Gastroesophageal sphincter (tissue), 4 donors: ENCODE measurements at regions not wholly inside any gene's neighbourhood (a gene's known extent, or its start where the extent isn't known, plus 50 kb on each side); places are given as distances from the start of the nearest gene placed in this dataset.

Experiments
- ATAC-seq: fragments of 150-250 bp; one replicate; pipeline ENCODE4 v1.9.1; 2016; ENCODE audit warnings: mild to moderate bottlenecking, moderate library complexity
- H3K27ac ChIP-seq, 4 donors: fragments of 200-600 bp; sonication (generic) in 3 of 4; 1 replicate in 3 of 4; 2 replicates in 1 of 4; pipeline ENCODE4 v1.5.1; 2016 to 2019
- H3K27me3 ChIP-seq: fragments of 200-600 bp; sonication (generic); one replicate; pipeline ENCODE4 v1.5.1; 2019
- H3K36me3 ChIP-seq, 2 donors: fragments of 200-600 bp; sonication (generic); one replicate each; pipeline ENCODE4 v1.5.1; 2019; ENCODE audit warnings: control low read depth in 1 of 2
- H3K4me1 ChIP-seq, 3 donors: fragments of 200-600 bp; sonication (generic); 1 replicate in 2 of 3; 2 replicates in 1 of 3; pipeline ENCODE4 v1.5.1; 2016 to 2019; ENCODE audit warnings: control low read depth in 2 of 3
- H3K4me3 ChIP-seq, 2 donors: fragments of 200-600 bp; sonication (generic); one replicate each; pipeline ENCODE4 v1.5.1; 2019; ENCODE audit warnings: mild to moderate bottlenecking in 1 of 2, moderate library complexity in 1 of 2
- H3K9me3 ChIP-seq, 3 donors: fragments of 200-600 bp; sonication (generic); one replicate each; pipeline ENCODE4 v1.5.1; 2017 to 2019; ENCODE audit warnings: control low read depth in 2 of 3
- CTCF ChIP-seq, 4 experiments: fragments of 200-600 bp in 2 of 4; fragments of 450-650 bp in 2 of 4; sonication (generic) in 1 of 4; IDR thresholded peaks; one replicate each; pipeline ENCODE4 v1.5.1; 2017 to 2019; ENCODE audit warnings: antibody characterized with exemption in 4 of 4, mild to moderate bottlenecking in 2 of 4, moderate library complexity in 2 of 4
- EP300 ChIP-seq: sonication (generic); formaldehyde crosslinking; IDR thresholded peaks from one replicate; pipeline ENCODE4 v1.6.1; 2017; ENCODE audit warnings: antibody characterized with exemption, mild to moderate bottlenecking
- POLR2A ChIP-seq, 2 donors: fragments of 450-650 bp; IDR thresholded peaks; one replicate each; pipeline ENCODE4 v1.6.1; 2017; ENCODE audit warnings: antibody characterized with exemption in 2 of 2, mild to moderate bottlenecking in 2 of 2, moderate library complexity in 1 of 2
- POLR2AphosphoS5 ChIP-seq: sonication (generic); formaldehyde crosslinking; IDR thresholded peaks from one replicate; pipeline ENCODE4 v1.6.1; 2017; ENCODE audit warnings: antibody characterized with exemption
- WGBS, 2 donors: methylation state at CpG; one replicate each; pipeline ENCODE4 v1.1.5; 2018; ENCODE audit warnings: low coverage in 1 of 2; 5-methylcytosine and 5-hydroxymethylcytosine counted together

DNA sequence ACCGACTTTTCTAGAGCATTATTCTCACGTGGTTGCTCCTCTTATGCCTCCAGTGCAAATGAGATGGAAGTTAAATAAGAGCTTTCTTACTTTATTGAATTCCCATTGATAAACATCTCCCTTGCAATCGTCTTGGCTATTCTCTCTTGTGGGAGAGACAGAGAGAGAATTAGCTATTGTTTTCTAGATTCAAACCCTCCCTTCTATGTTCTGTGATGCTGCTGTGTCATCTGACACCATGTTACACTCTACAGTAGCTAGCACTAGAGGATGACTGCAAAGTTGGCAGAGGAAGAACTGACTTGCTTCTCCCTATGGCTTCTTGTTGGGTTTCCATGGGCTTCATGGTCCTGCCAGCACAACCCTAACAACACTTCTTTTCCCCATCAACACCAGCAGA is 134.6 kb upstream of the RANBP3L start:
- H3K4me1 ChIP-seq, result no peaks in the 10 kb centered on the region
- ATAC-seq, result no peak
- H3K27me3 ChIP-seq, result no peaks in the 10 kb centered on the region
- TF ChIP-seq POLR2AphosphoS5 (no peak), POLR2A (IDR thresholded peaks at IDR 0.05) (no peak), CTCF (IDR thresholded peaks at IDR 0.05) (no peak), EP300 (no peak)
- no peak overlapping the region for H3K27ac ChIP-seq
- no peaks in the 10 kb centered on the region for H3K9me3 ChIP-seq
- WGBS, 2 donors, result 73 to 87% methylated on average over 3 of the region's 3 CpGs
- no peaks in the 10 kb centered on the region for H3K36me3 ChIP-seq
- H3K4me3 ChIP-seq, result no peak overlapping the region

- Histone ChIP-seq H3K27ac (no peak overlapping the region), H3K4me1 (no peaks in the 10 kb centered on the region), H3K36me3 (no peaks in the 10 kb centered on the region), H3K4me3 (no peak overlapping the region), H3K9me3 (no peaks in the 10 kb centered on the region), H3K27me3 (no peaks in the 10 kb centered on the region)
- WGBS, 2 donors, result 72 to 79% methylated on average over 5 of the region's 6 CpGs
- TF ChIP-seq POLR2A (IDR thresholded peaks at IDR 0.05) (no peak), CTCF (IDR thresholded peaks at IDR 0.05) (no peak), POLR2AphosphoS5 (no peak), EP300 (no peak)
- no peak for ATAC-seq
Observed at GRCh38 chr5:36438765-36439561, 137.3 kb upstream of the RANBP3L start.

- H3K4me3 ChIP-seq, result no peak overlapping the region
- H3K4me1 ChIP-seq, result no peaks in the 10 kb centered on the region
- no peaks in the 10 kb centered on the region for H3K27me3 ChIP-seq
- H3K27ac ChIP-seq, result no peak overlapping the region
- H3K9me3 ChIP-seq, result no peaks in the 10 kb centered on the region
- 74 to 93% methylated on average over 5 of the region's 5 CpGs for WGBS, 2 donors
- no peak for TF ChIP-seq POLR2AphosphoS5
- no peak for TF ChIP-seq EP300
- no peak for TF ChIP-seq POLR2A (IDR thresholded peaks at IDR 0.05)
- TF ChIP-seq CTCF (IDR thresholded peaks at IDR 0.05), result no peak
- no peak for ATAC-seq
- H3K36me3 ChIP-seq, result no peaks in the 10 kb centered on the region
Observed at GRCh38 chr5:36440300-36440699, 138.6 kb upstream of the RANBP3L start.

GRCh38 chr5:36441280-36441679 is 139.6 kb upstream of the RANBP3L start:
- Histone ChIP-seq H3K27ac (no peak overlapping the region), H3K36me3 (no peaks in the 10 kb centered on the region), H3K9me3 (no peaks in the 10 kb centered on the region), H3K27me3 (no peaks in the 10 kb centered on the region), H3K4me3 (no peak overlapping the region), H3K4me1 (no peaks in the 10 kb centered on the region)
- TF ChIP-seq EP300, result no peak
- TF ChIP-seq POLR2A (IDR thresholded peaks at IDR 0.05), result no peak
- TF ChIP-seq CTCF (IDR thresholded peaks at IDR 0.05), result no peak
- TF ChIP-seq POLR2AphosphoS5, result no peak
- WGBS, 2 donors, result 91 to 100% methylated on average over 1 of the region's 1 CpG
- no peak for ATAC-seq

GRCh38 chr5:36442352-36442751 is 140.7 kb upstream of the RANBP3L start:
- no peaks in the 10 kb centered on the region for H3K27me3 ChIP-seq
- no peak overlapping the region for H3K4me3 ChIP-seq
- WGBS, 2 donors, result 72 to 100% methylated on average over 3 to 7 of the region's 7 CpGs
- no peak for TF ChIP-seq CTCF (IDR thresholded peaks at IDR 0.05)
- TF ChIP-seq EP300, result no peak
- no peak for TF ChIP-seq POLR2A (IDR thresholded peaks at IDR 0.05)
- no peak for TF ChIP-seq POLR2AphosphoS5
- no peak overlapping the region for H3K27ac ChIP-seq
- H3K36me3 ChIP-seq, result no peaks in the 10 kb centered on the region
- ATAC-seq, result no peak
- no peaks in the 10 kb centered on the region for H3K9me3 ChIP-seq
- no peaks in the 10 kb centered on the region for H3K4me1 ChIP-seq
